ENCODE measurements at regions not wholly inside any gene's neighbourhood (a gene's known extent, or its start where the extent isn't known, plus 50 kb on each side); places are given as distances from the start of the nearest gene placed in this dataset.
"Not testable (repeated sequence)": the region's sequence is repeated elsewhere in the genome, so short reads cannot be mapped to it uniquely, and the experiment has no call there.

DNA sequence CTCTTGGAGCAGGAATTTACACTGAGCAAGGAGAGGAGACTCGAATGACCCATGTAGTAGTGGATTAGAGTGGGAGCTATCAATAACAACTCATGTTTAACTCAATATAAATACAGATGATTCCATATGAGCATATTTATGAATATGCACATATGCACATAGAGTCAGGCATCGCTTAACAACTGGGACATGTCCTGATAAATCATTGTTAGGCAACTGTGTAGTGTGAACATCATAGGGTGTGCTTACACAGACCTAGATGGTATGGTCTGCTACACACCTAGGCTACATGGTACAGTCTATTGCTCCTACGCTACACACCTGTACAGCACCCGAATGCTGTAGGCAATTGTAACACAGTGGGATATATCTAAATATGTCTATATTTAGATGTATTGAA lies 75.9 kb upstream of the RALGAPA2 start:
- no peak for DNase-seq

DNA sequence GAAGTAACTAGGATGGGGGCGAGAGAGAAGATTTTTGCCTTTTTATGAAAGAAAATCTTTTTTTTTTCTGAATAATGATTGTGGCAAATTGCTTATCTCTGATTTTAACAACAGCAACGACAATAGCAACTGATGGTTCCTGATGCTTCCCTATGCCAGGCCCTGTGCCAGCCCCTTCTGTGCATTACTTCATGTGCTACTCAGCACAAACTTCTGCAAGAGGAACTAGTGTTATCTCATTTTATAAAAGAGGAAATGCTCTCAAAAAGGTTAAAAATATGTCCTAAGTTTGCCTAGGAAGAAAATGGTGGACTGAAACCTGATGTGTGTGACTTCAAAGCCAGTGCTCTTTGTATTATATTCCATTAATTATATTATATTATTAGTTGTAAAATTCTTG lies 74.0 kb upstream of the RALGAPA2 start:
- DNase-seq = peak; percentile 83 to 86

DNA sequence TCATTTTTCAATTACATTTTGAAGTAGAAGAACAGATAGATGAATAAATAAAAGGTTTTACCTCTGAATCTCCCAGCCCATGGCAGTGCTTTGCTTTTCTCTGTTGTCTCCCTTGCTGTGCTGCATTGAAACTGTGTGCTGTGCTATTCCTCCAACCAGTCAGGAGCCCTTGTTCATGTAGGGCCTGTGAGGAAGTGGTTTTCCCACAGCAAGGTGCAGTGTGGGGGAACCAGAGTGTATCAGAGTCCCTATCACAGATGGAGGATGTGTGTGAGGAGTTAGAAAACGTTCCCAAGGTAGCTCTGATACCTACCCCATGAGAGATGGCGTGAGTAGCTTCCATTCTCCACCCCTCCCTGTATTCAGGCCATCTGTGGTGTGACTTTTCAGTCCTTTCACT lies 72.8 kb upstream of the RALGAPA2 start:
- DNase-seq = peak; percentile 31 to 48

DNA sequence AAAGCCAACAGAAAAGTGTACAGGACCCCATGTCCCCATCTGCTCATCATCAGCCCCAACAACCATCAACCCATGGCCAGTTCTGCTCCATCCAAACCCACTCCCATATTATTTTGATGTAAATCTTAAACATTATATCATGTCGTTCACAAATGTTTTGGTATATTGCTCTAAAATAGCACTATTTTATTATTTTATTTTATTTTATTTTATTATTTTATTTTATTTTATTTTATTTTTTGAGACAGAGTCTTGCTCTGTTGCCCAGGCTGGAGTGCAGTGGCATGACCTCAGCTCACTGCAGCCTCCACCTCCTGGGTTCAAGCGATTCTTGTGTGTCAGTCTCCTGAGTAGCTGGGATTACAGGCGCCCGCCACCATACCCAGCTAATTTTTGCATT lies 72.0 kb upstream of the RALGAPA2 start:
- not testable (repeated sequence) for DNase-seq

DNA sequence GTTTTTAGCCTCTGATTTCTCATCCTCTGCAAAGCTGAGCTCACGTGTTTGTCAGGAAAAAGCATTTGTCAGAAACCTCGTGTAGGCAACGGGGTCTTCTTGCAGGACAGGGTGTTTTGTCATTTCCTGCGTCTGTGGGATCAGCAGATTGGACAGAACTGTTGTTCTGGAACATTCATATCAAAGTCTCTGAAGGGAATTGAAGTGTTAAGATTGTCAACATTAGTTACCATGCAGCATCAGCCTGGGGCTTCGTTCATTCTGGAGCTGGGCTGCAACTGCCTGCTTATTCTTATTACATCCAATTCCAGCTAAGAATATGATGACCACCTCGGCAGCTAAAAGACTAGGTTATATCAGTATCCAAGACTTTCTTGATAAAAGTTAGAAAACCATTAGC lies 71.0 kb upstream of the RALGAPA2 start:
- no peak for DNase-seq

DNA sequence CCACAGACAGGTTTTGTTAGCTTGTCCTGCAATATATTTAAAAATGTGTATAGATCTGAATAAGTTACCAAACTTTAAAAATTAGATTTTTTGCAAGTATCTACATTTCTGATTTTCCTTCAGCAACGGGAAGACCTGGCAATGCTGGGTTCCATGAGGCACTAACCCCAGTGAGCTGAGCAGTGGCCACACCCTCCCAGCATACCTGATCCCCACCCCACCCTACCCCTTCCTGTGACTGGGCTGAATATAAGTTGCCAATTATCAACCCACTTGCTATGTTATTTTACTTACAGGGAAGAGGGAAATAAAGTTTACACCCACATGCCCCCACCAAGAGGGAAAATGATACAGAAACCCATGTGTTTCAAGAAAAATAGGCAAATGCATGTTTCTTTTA lies 70.3 kb upstream of the RALGAPA2 start:
- DNase-seq = no peak

DNA sequence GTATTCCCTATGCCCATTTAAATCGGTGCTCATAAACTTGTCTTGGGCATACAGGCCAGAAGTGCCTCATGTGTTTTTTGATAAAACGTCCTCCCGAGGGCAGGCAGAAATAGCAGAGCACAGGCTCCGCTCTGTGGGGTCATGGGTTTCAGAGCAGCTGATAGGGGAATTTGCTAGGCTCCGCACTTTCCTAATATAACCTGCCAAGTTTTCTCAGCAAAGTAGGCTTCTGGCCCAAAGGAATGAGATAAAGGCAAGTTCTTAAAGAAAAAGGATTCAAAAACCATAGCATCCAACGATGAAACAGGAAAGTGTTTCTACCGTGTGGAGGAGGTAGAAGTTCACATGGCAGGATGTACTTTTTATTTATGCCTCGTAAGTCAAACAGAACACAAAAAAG lies 69.8 kb upstream of the RALGAPA2 start:
- no peak for DNase-seq

DNA sequence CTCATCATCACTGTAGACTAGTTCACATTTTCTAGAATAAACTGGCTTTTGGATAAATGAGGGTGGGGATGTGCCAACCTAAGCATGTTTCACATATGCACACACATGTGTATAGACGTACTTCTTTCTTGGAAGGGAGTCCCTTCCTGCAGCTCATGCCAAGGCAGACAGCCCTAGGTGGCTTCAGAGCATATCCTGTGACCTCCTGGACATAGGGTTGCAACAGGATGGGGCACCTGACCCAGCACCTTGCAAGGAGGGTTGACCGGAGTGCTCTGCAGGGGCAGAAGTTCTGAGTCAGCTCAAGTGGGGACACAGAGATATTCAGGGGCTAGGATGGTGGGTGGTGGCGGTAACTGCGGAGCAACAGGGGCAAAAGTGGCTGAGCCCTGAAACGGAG lies 68.6 kb upstream of the RALGAPA2 start:
- DNase-seq = no peak

DNA sequence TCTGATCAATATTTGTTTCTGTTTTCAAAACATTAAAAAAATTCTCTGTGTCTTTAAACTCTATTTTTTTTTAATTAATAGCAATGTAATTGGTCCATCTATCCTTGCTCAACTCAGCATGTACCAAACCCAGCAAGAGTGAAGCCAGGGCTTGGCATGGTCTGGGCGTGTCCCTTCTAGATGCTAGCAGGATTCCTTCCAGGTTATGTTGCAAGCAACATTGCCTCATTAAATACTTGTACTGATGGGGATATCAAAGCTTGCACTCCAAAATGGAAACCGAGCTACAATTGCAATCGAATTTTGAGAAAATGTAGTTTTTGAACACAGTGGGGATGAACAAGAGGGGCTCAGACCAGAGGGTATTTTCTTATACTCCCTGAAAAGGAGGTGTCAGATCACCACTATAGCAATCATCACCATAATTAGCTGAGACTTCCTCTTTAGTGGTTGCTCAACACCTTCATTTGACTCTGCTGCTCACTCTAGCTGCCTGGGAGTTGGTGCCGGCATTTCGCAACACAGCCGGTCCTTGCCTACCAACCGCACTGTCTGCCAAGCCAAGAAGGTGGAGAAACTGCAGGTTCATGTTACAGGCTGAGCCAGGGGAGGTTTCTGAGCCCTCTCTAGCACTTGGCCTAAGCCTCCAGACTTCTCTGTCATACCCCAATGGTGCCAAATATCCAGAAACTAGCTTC lies 67.8 kb upstream of the RALGAPA2 start:
- peak; percentile 99 for DNase-seq

DNA sequence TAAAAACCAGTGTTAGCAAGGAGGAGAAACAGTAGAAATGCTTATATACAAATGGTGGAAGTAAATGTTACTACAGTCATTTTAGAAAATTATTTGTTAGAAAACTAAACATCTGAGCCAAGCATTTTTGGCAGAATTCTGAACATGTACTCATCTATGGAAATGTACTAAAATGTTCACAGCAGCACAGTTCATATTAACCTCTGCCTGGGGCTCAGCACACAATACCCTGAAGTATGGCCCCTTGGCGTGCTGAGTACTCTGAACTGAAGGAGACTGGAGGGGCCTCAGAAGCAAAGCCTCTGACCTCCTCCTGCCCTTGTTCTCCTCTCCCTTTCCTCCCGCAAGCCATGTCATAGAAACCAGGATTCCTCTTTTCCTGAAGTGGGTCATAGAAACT lies 66.2 kb upstream of the RALGAPA2 start:
- no peak for DNase-seq

DNA sequence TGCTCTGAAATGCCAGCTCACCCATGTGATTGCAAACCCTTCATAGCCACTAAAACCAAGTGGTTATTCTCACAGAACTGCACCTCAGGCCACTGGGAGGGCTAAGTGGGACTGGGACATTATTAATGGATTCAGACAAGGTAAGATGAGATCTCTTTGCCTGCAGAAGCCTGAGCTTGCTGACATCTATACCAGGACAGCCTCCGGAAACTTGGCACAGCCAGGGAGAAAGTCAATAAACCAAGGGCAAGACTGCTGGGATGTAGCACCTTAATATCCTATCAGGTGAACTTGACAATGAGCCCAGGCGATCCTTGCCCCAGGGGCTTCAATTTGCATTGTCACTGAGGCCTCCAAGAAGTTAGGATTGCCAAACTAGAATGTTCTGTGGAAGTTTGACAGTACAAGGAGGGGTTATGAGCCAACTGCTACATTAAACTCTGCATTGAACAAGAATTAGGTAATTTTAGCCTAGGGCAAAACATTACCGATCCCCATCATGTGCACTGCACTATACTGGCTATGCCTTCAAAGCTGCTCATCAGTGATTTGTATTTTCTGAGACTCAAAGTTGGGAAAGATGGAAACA lies 60.1 kb upstream of the RALGAPA2 start:
- no peak for DNase-seq

DNA sequence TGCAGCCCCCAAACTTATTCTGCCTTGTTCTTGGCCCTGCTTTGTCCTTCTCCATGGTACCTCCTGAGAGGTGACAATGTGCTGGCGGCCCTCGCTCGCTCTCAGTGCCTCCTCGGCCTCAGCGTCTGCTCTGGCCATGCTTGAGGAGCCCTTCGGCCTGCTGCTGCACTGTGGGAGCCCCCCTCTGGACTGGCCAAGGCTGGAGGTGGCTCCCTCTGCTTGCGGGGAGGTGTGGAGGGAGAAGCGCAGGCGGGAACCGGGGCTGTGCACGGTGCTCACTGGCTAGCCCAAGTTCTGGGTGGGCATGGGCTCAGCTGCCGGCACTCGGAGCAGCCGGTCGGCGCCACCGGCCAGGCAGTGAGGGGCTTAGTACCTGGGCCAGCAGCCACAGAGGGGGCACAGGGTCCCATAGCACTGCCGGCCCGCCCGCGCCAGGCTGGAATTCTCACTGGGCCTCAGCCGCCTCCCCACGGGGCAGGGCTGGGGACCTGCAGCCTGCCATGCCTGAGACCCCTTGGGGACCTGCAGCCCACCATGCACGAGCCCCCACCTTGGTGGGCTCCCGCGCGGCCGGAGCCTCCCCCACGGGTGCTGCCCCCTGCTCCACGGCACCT lies 55.9 kb upstream of the RALGAPA2 start:
- DNase-seq = no peak

DNA sequence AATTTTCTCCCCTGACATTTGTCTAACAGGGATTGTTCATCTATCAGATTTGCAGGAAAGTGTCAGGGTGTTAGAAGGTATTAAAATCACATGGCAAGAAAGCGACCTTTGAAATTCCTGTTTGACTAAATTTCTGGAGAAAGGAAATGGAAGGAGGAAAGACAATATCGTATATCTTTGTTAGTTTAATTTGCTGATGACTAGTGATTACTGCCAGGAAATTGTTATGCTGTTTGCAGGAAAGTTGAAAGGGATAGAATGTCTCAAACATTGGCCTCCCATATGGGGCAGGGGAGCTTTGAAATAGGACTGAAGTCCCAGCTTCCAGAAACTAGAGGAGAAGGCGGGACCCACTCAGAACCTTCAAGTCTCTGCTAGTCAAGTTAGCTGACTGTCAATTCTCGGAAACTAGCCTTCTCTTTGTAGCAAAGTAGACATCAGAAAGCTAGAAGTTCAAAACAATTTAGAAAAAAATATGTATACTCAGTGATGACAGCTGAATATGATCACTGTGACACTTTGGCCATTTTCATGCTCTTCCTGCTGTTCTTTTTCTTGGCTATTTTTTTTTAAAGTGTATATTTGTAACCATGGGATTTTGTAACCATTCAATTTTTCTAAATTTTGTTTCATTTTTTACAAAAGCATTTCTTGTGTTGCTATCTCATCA lies 53.4 kb upstream of the RALGAPA2 start:
- no peak for DNase-seq

DNA sequence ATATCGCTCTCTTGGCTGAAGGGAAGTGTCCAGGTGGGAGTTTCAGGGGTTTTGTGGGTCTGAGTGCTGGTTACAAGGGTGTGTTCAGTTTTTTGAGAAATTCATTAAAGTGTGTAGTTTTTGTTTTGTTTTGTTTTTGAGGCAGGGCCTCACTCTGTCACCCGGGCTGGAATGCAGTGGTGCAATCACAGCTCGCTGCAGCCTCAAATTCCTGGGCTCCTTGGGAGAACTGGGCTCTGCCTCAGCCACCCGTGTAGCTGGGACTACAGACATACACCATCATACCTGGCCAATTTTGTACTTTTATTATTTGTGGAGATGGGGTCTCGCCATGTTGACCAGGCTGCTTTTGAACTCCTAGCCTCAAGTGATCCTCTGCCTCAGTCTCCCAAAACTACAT lies 51.2 kb upstream of the RALGAPA2 start:
- no peak for DNase-seq

Measured in Kasumi-1 (cell line).